ENCODE measurements at regions not wholly inside any gene's neighbourhood (a gene's known extent, or its start where the extent isn't known, plus 50 kb on each side); places are given as distances from the start of the nearest gene placed in this dataset.

DNA sequence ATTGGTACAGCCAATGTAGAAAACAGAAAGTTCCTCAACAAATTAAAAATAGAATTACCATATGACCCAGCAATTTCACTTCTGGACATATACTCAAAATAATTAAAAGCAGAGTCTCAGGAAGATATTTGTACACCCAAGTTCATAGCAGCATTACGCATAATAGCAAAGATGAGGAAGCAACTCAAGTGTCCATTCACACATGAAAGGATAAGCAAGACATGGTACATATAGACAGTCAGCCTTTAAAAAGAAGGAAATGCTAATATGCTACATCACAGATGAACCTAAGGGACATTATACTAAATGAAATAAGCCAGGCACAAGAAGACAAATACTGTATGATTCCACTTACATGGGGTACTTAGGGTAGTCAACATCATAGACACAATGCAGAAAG is 76.7 kb downstream of the ANXA2R start:
- no peak for ATAC-seq
- no peaks in the 10 kb centered on the region for H3K36me3 ChIP-seq
- no peak overlapping the region for H3K4me3 ChIP-seq
- no peaks in the 10 kb centered on the region for H3K4me1 ChIP-seq
- no peaks in the 10 kb centered on the region for H3K9me3 ChIP-seq
- 100% methylated on average over 1 of the region's 1 CpG for WGBS (ENCODE audit: insufficient coverage, low coverage, low lambda C conversion rate, missing lambda C conversion rate)
- H3K27ac ChIP-seq, result no peak overlapping the region
- no peaks in the 10 kb centered on the region for H3K27me3 ChIP-seq
- intact Hi-C loops (cut with DNase I), result no loop called here
- no peak for DNase-seq
- TF ChIP-seq CTCF (IDR thresholded peaks at IDR 0.05) (no peak), POLR2A (IDR thresholded peaks at IDR 0.05) (no peak)

GRCh38 chr5:42962124-42962523 is 78.0 kb downstream of the ANXA2R start:
- no peak for TF ChIP-seq CTCF (IDR thresholded peaks at IDR 0.05)
- no peak for TF ChIP-seq POLR2A (IDR thresholded peaks at IDR 0.05)
- 16% methylated on average over 2 of the region's 2 CpGs for WGBS (ENCODE audit: insufficient coverage, low coverage, low lambda C conversion rate, missing lambda C conversion rate)
- intact Hi-C loops (cut with DNase I), result no loop called here

GRCh38 chr5:42960506-42960905 is 79.6 kb downstream of the ANXA2R start:
- H3K4me1 ChIP-seq, result no peaks in the 10 kb centered on the region

More at GRCh38 chr5:42962124-42962523, 78.0 kb downstream of the ANXA2R start:
- Histone ChIP-seq H3K4me3 (no peak overlapping the region), H3K4me1 (no peaks in the 10 kb centered on the region), H3K9me3 (no peaks in the 10 kb centered on the region), H3K36me3 (no peaks in the 10 kb centered on the region), H3K27ac (no peak overlapping the region), H3K27me3 (no peaks in the 10 kb centered on the region)
- ATAC-seq, result no peak
- DNase-seq, result no peak

DNA sequence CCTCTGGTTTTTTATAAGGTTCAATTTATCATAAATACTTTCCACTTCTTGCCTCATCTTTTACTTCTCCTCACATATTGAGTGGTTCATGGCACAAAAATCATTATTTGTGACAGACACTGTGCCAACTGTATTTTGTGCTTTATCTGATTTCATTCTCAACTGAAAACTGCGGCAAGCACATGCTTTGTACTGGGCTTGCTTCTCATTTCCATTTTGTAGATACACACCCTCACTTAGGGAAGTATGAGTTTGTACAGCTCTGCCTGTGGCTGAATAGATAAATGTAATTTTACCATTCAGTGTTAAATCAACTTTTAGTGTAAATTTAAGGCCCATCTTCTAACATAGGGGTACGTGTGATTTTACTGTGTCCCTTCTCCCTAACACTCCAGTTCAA is 83.6 kb downstream of the ANXA2R start:
- ATAC-seq (no peak), DNase-seq (no peak)
- Histone ChIP-seq H3K27ac (no peak overlapping the region), H3K27me3 (peaks cover 0 to 5% of the 10 kb centered on the region in 2 donors), H3K4me3 (no peak overlapping the region), H3K4me1 (peaks cover 0 to 5% (median 0%) of the 10 kb centered on the region in 4 donors), H3K9me3 (no peaks in the 10 kb centered on the region), H3K36me3 (no peaks in the 10 kb centered on the region)
- WGBS (ENCODE audit: insufficient coverage, low coverage, low lambda C conversion rate, missing lambda C conversion rate), result 82% methylated on average over 2 of the region's 2 CpGs
- TF ChIP-seq CTCF (IDR thresholded peaks at IDR 0.05) (no peak), POLR2A (IDR thresholded peaks at IDR 0.05) (no peak)
- intact Hi-C loops (cut with DNase I), result no loop called here

More at GRCh38 chr5:42960506-42960905, 79.6 kb downstream of the ANXA2R start:
- intact Hi-C loops (cut with DNase I), result no loop called here
- Histone ChIP-seq H3K9me3 (no peaks in the 10 kb centered on the region), H3K27ac (no peak overlapping the region), H3K4me3 (no peak overlapping the region), H3K27me3 (no peaks in the 10 kb centered on the region), H3K36me3 (no peaks in the 10 kb centered on the region)
- ATAC-seq, result no peak
- WGBS (ENCODE audit: insufficient coverage, low coverage, low lambda C conversion rate, missing lambda C conversion rate), result 50% methylated on average over 2 of the region's 2 CpGs
- TF ChIP-seq POLR2A (IDR thresholded peaks at IDR 0.05), result no peak
- TF ChIP-seq CTCF (IDR thresholded peaks at IDR 0.05), result no peak
- DNase-seq, result no peak

GRCh38 chr5:42953041-42953440 is 87.1 kb downstream of the ANXA2R start:
- no peak overlapping the region for H3K4me3 ChIP-seq
- no peaks in the 10 kb centered on the region for H3K36me3 ChIP-seq
- TF ChIP-seq CTCF (IDR thresholded peaks at IDR 0.05) (no peak), POLR2A (IDR thresholded peaks at IDR 0.05) (no peak)
- peaks cover 4 to 36% of the 10 kb centered on the region in 2 donors for H3K27me3 ChIP-seq
- intact Hi-C loops (cut with DNase I), result loop anchor here in 1 of 2 donors (5.0 kb wide), 1 partner anchor 64 kb away; no protein-coding TSS in a partner anchor
- H3K9me3 ChIP-seq, result no peaks in the 10 kb centered on the region
- H3K4me1 ChIP-seq, result peaks cover 0 to 5% (median 0%) of the 10 kb centered on the region in 4 donors
- WGBS (ENCODE audit: insufficient coverage, low coverage, low lambda C conversion rate, missing lambda C conversion rate), result 29% methylated on average over 5 of the region's 15 CpGs
- DNase-seq (no peak), ATAC-seq (no peak)
- no peak overlapping the region for H3K27ac ChIP-seq

All from right lobe of liver (tissue), 6 donors.